Astrocyte of the spinal cord (primary cell): ENCODE measurements at regions not wholly inside any gene's neighbourhood (a gene's known extent, or its start where the extent isn't known, plus 50 kb on each side); places are given as distances from the start of the nearest gene placed in this dataset.

ENCODE experiments used
- DNase-seq: peaks from one replicate; pipeline ENCODE4 v3.0.0; 2011; ENCODE audit warnings: low read depth, low spot score
- H3K4me3 ChIP-seq: 2 replicates; pipeline ENCODE4 v1.5.1; 2011; ENCODE audit warnings: low read depth, mild to moderate bottlenecking, low read length, moderate library complexity
- in situ Hi-C: cut with HindIII; loops from 2 replicates; pipeline ENCODE4 v1.10.0; 2017; ENCODE audit warnings: low sequenced_read_pairs
- TF ChIP-seq, protein P1 (sequence below): IDR thresholded peaks from 2 replicates; pipeline ENCODE4 v1.5.1; 2012; ENCODE audit warnings: low read depth, mild to moderate bottlenecking, low read length, inconsistent platforms

DNA sequence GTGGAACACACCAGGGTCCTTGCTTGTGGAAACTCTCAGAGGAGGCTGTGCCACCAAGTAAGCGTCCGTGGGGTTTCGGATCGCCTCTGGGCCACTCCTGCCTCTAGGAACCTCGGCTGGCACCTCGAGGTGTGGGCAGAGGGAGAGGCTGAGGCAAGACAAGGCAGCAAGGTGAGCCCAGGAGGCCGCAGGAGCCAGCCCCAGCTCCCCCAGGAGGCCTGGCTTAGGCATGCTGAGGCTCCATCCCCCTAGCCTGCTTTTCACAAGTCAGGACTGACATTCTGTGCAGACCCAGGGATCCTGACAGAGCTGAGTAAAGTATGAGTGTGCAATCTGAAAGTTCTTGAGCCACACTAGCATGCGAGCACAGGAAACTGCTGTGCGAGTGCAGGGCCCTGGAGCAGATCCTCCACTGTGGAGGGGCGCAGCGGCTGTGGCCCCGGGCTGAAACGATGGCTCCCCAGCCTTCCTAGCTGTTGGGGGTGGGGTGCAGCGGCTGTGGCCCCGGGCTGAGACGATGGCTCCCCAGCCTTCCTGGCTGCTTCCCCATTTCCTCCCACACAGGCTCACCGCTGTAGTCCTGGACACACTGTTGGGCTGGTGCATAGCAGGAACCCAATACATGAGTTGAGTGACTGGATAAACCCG lies 75.2 kb upstream of the CD93 start:
- no peak overlapping the region for H3K4me3 ChIP-seq
- TF ChIP-seq, protein P1, sequence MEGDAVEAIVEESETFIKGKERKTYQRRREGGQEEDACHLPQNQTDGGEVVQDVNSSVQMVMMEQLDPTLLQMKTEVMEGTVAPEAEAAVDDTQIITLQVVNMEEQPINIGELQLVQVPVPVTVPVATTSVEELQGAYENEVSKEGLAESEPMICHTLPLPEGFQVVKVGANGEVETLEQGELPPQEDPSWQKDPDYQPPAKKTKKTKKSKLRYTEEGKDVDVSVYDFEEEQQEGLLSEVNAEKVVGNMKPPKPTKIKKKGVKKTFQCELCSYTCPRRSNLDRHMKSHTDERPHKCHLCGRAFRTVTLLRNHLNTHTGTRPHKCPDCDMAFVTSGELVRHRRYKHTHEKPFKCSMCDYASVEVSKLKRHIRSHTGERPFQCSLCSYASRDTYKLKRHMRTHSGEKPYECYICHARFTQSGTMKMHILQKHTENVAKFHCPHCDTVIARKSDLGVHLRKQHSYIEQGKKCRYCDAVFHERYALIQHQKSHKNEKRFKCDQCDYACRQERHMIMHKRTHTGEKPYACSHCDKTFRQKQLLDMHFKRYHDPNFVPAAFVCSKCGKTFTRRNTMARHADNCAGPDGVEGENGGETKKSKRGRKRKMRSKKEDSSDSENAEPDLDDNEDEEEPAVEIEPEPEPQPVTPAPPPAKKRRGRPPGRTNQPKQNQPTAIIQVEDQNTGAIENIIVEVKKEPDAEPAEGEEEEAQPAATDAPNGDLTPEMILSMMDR = no peak
- no peak for DNase-seq
- in situ Hi-C loops = no loop called here

DNA sequence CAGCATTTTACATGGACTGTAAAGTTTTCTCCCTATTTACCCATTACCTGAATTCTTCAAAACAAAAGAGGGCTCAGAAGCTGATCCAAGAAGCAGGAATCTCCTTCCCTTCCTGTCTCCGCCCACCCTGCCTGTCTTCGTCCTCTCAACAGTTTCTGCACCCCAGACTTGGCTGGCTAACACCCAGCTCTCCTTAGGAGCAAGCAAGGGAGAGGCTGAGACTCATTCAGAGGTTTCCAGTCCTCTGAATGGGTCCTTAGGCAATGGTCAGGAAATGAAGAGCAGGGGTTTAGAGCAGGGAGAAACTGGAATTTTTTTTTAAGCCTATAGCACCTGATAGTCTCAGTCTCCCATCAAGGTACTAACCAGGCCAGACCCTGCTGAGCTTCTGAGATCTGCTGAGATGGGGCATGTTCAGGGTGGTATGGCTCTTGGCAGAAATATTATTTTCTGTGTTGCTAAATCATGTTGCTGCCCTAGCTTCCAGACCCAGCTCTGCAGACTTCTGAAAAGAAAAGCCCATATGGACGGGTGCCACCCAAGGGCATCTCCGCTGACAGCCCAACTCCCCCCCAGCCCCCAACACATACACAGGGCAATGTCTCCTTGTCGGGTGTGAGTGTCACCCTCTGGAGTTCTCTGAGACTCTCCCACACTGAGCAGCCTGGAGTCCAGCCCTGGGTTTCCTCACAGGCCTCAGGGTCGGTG lies 74.6 kb upstream of the CD93 start:
- no peak overlapping the region for H3K4me3 ChIP-seq
- in situ Hi-C loops = no loop called here
- TF ChIP-seq, protein P1 = no peak
- no peak for DNase-seq

- TF ChIP-seq, protein P1 = no peak
- H3K4me3 ChIP-seq = no peak overlapping the region
- in situ Hi-C loops = no loop called here
- no peak for DNase-seq
Observed at GRCh38 chr20:23159947-23160318, 73.8 kb upstream of the CD93 start.

GRCh38 chr20:23159256-23159946 lies 73.3 kb upstream of the CD93 start:
- no peak for DNase-seq
- in situ Hi-C loops = no loop called here
- TF ChIP-seq, protein P1 = no peak
- no peak overlapping the region for H3K4me3 ChIP-seq

DNA sequence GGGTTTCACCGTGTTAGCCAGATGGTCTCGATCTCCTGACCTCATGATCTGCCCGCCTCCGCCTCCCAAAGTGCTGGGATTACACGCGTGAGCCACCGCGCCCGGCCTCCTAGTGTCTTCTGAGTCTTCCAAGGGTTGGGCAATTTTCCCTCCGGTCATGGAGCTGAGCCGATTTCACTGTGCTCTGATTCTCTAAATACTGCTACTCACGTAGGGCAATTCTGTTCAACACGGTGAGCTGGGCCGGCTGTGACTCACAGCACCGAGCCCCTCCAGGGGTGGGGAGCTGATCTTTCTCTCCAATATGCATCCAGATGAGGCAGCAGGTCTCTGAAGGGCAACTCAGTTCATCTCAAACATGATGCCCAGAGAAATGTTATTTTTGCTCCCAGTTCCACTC lies 71.6 kb upstream of the CD93 start:
- H3K4me3 ChIP-seq = no peak overlapping the region
- no peak for DNase-seq
- TF ChIP-seq, protein P1 = no peak
- in situ Hi-C loops = no loop called here

DNA sequence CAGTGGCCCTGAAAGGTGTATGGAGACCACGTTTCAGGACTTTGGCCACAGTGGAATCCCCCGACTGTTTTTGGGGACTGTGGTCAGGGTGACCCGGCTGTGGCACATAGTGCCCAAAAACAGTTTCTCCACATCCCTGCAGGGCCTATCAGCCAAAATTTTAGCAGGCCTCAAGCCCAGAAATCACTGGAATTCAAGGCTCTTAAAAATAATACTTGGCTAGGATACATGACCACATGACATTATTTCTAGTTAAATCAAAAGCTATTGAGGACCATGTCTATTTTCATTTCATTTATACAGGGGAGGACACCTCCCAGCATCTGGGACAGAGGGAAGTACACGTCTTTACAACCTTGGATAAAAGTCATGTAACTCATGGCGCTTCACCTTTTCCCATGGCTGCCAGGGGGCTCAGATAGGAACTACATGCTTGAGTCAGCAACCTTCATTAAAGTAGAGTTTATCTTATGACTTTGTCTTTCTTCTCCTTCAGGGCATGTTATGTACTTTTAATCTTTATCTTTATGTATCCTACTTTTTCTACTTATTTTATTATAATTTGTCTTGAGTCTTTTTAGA lies 70.8 kb upstream of the CD93 start:
- DNase-seq = no peak
- in situ Hi-C loops = no loop called here
- no peak overlapping the region for H3K4me3 ChIP-seq
- TF ChIP-seq, protein P1 = no peak
